ENCODE measurements at regions not wholly inside any gene's neighbourhood (a gene's known extent, or its start where the extent isn't known, plus 50 kb on each side); places are given as distances from the start of the nearest gene placed in this dataset.

- TF ChIP-seq CTCF (IDR thresholded peaks at IDR 0.05; ENCODE audit: insufficient read depth, low read depth, low read length), result no peak
- no peak for TF ChIP-seq EZH2 (IDR thresholded peaks at IDR 0.05; ENCODE audit: insufficient read depth, low read length)
These were observed 106.6 kb upstream of the SHH start for GRCh38 chr7:155918720-155919390.
